Testis (tissue), 2 donors: ENCODE measurements at regions not wholly inside any gene's neighbourhood (a gene's known extent, or its start where the extent isn't known, plus 50 kb on each side); places are given as distances from the start of the nearest gene placed in this dataset.

Source experiments
- DNase-seq: peaks from one replicate; pipeline ENCODE4 v3.0.0-alpha.2; 2019
- H3K27ac ChIP-seq, 2 donors: fragments of 200-600 bp; sonication (generic); one replicate each; pipeline ENCODE4 v1.5.1; 2019
- H3K27me3 ChIP-seq: fragments of 200-600 bp; sonication (generic); one replicate; pipeline ENCODE4 v1.5.1; 2019
- H3K36me3 ChIP-seq: fragments of 200-600 bp; sonication (generic); one replicate; pipeline ENCODE4 v1.5.1; 2017; ENCODE audit warnings: low read depth; ENCODE audit errors: missing control alignments
- H3K4me1 ChIP-seq: fragments of 200-600 bp; sonication (generic); one replicate; pipeline ENCODE4 v1.5.1; 2019
- H3K4me3 ChIP-seq, 2 donors: fragments of 200-600 bp; sonication (generic); one replicate each; pipeline ENCODE4 v1.5.1; 2017 to 2019
- H3K9me3 ChIP-seq: fragments of 200-600 bp; sonication (generic); one replicate; pipeline ENCODE4 v1.5.1; 2017
- POLR2A ChIP-seq: fragments of 450-650 bp; IDR thresholded peaks from one replicate; pipeline ENCODE4 v1.6.1; 2017; ENCODE audit warnings: antibody characterized with exemption, mild to moderate bottlenecking, moderate library complexity
- WGBS, 2 donors: methylation state at CpG; one replicate each; pipeline ENCODE4 v1.1.5; 2018; 5-methylcytosine and 5-hydroxymethylcytosine counted together
- intact Hi-C: fragments of 100-400 bp; cut with DNase I; formaldehyde crosslinking; loops from one replicate; pipeline ENCODE4 v1.15.1; 2023; ENCODE audit warnings: low total_unique reads
- TF ChIP-seq, protein P1 (sequence below), 3 experiments: fragments of 450-650 bp in 2 of 3; fragments of 200-600 bp in 1 of 3; sonication (generic) in 1 of 3; IDR thresholded peaks; one replicate each; pipeline ENCODE4 v1.5.1; 2016 to 2019; ENCODE audit warnings: antibody characterized with exemption in 3 of 3, mild to moderate bottlenecking in 2 of 3, moderate library complexity in 1 of 3

GRCh38 chr7:37504801-37505200 is 56.1 kb upstream of the ELMO1 start:
- DNase-seq = no peak
- no peak overlapping the region for H3K27ac ChIP-seq
- intact Hi-C loops = no loop called here

GRCh38 chr7:37505750-37506353 is 57.2 kb upstream of the ELMO1 start:
- Histone ChIP-seq H3K27ac (no peak overlapping the region), H3K4me3 (no peak overlapping the region), H3K9me3 (no peaks in the 10 kb centered on the region), H3K36me3 (no peaks in the 10 kb centered on the region), H3K27me3 (no peaks in the 10 kb centered on the region), H3K4me1 (no peaks in the 10 kb centered on the region)
- 76 to 77% methylated on average over 6 of the region's 6 CpGs for WGBS, 2 donors
- DNase-seq = no peak
- TF ChIP-seq, protein P1, sequence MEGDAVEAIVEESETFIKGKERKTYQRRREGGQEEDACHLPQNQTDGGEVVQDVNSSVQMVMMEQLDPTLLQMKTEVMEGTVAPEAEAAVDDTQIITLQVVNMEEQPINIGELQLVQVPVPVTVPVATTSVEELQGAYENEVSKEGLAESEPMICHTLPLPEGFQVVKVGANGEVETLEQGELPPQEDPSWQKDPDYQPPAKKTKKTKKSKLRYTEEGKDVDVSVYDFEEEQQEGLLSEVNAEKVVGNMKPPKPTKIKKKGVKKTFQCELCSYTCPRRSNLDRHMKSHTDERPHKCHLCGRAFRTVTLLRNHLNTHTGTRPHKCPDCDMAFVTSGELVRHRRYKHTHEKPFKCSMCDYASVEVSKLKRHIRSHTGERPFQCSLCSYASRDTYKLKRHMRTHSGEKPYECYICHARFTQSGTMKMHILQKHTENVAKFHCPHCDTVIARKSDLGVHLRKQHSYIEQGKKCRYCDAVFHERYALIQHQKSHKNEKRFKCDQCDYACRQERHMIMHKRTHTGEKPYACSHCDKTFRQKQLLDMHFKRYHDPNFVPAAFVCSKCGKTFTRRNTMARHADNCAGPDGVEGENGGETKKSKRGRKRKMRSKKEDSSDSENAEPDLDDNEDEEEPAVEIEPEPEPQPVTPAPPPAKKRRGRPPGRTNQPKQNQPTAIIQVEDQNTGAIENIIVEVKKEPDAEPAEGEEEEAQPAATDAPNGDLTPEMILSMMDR (IDR thresholded peaks at IDR 0.05) = no peak
- no peak for TF ChIP-seq POLR2A
- intact Hi-C loops = no loop called here

More at GRCh38 chr7:37504801-37505200, 56.1 kb upstream of the ELMO1 start:
- Histone ChIP-seq H3K4me1 (no peaks in the 10 kb centered on the region), H3K27me3 (no peaks in the 10 kb centered on the region), H3K36me3 (no peaks in the 10 kb centered on the region), H3K9me3 (no peaks in the 10 kb centered on the region), H3K4me3 (no peak overlapping the region)
- TF ChIP-seq, protein P1 (IDR thresholded peaks at IDR 0.05) = no peak

GRCh38 chr7:37508118-37508517 is 59.5 kb upstream of the ELMO1 start:
- TF ChIP-seq, protein P1 (IDR thresholded peaks at IDR 0.05) = no peak
- TF ChIP-seq POLR2A = no peak
- no peaks in the 10 kb centered on the region for H3K9me3 ChIP-seq
- DNase-seq = no peak
- 80 to 86% methylated on average over 3 of the region's 3 CpGs for WGBS, 2 donors
- H3K27me3 ChIP-seq = no peaks in the 10 kb centered on the region
- no peaks in the 10 kb centered on the region for H3K4me1 ChIP-seq
- H3K4me3 ChIP-seq = no peak overlapping the region
- no peak overlapping the region for H3K27ac ChIP-seq
- intact Hi-C loops = no loop called here
- H3K36me3 ChIP-seq = no peaks in the 10 kb centered on the region

DNA sequence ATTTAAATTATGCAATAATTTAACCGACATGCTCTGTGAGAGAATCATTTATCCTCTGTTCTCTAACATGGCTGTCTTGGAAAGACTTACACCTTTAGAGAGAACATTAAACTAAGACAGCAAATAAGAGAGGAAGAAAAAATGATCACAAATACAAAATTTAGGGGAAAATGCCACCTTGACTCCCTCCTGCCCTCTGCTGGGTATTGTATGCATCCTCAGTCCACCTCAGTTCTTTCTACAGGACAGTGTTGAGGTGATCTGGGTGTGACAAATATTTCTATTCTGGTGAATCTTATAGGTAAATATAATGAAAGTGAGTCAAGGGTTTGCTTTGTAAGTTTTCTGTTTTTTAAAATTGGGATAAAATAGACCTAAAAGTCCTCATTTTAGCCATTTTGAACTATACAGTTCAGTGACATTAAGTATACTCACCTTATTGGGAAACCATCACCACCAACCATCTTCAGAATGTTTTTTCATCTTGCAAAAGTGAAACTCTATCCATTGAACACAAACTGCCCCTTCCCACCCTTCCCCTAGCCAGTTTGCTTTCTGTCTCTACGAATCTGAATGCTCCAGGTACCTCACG is 61.5 kb upstream of the ELMO1 start:
- no peak overlapping the region for H3K27ac ChIP-seq
- TF ChIP-seq, protein P1 (IDR thresholded peaks at IDR 0.05) = peak in 2 of 3 experiments; percentile 64 to 70
- TF ChIP-seq POLR2A = no peak
- no peaks in the 10 kb centered on the region for H3K27me3 ChIP-seq
- H3K4me3 ChIP-seq = no peak overlapping the region
- no peaks in the 10 kb centered on the region for H3K9me3 ChIP-seq
- peaks cover 4% of the 10 kb centered on the region for H3K4me1 ChIP-seq
- 87 to 96% methylated on average over 3 of the region's 3 CpGs for WGBS, 2 donors
- no peak for DNase-seq
- intact Hi-C loops = no loop called here
- H3K36me3 ChIP-seq = no peaks in the 10 kb centered on the region

DNA sequence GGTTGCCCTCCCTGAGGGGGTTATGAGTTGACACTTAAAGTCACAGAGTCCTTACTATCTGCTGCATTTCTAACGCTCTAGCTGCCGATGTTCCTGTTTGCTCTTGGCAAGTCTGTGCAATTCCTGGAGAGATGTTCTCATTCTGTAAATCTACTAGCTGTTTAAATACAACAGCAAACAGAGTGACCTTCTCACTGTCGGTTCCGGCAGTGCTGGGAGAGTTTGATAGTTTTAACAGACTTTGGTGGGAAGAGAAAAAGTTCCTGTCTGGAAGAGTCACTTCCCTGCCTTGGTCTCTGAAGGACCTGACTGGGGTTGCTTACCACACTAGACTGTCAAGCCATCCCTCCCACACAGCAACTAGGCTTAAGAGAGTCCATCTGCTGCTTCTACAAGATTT is 63.3 kb upstream of the ELMO1 start:
- Histone ChIP-seq H3K27me3 (no peaks in the 10 kb centered on the region), H3K4me3 (no peak overlapping the region), H3K4me1 (peaks cover 4% of the 10 kb centered on the region), H3K9me3 (no peaks in the 10 kb centered on the region), H3K27ac (no peak overlapping the region), H3K36me3 (no peaks in the 10 kb centered on the region)
- intact Hi-C loops = no loop called here
- 49 to 57% methylated on average over 3 to 4 of the region's 4 CpGs for WGBS, 2 donors
- no peak for DNase-seq
- no peak for TF ChIP-seq POLR2A
- TF ChIP-seq, protein P1 (IDR thresholded peaks at IDR 0.05) = no peak
